GM18861 (cell line): ENCODE measurements at regions not wholly inside any gene's neighbourhood (a gene's known extent, or its start where the extent isn't known, plus 50 kb on each side); places are given as distances from the start of the nearest gene placed in this dataset.
"Not testable (repeated sequence)": the region's sequence is repeated elsewhere in the genome, so short reads cannot be mapped to it uniquely, and the experiment has no call there.

ENCODE experiments used
- ATAC-seq: cut with Tn5 transposase; IDR thresholded peaks from one replicate; pipeline ENCODE4 v1.9.1; 2021; ENCODE audit not compliant: unreplicated experiment

DNA sequence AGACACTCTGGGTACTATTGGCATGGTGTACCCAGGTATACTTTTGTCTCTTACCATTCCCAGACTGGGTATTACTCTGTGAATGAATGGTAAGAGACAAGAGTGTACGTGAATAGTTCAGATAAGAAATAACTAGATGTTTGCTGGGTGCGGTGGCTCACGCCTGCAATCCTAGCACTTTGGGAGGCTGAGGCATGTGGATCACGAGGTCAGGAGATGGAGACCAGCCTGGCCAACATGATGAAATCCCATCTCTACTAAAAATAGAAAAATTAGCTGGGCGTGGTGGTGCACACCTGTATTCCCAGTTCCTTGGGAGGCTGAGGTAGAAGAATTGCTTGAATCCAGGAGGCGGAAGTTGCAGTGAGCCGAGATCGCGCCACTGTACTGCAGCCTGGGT is 75.8 kb upstream of the VKORC1L1 start:
- not testable (repeated sequence) for ATAC-seq

GRCh38 chr7:65797566-65797965 is 75.3 kb upstream of the VKORC1L1 start:
- not testable (repeated sequence) for ATAC-seq

GRCh38 chr7:65798111-65799075 is 74.5 kb upstream of the VKORC1L1 start:
- ATAC-seq: peak; percentile 99

GRCh38 chr7:65800191-65800590 is 72.7 kb upstream of the VKORC1L1 start:
- ATAC-seq: not testable (repeated sequence)

- ATAC-seq: no peak
These were observed 72.0 kb upstream of the VKORC1L1 start for GRCh38 chr7:65800890-65801341.

GRCh38 chr7:65804887-65805286 is 68.0 kb upstream of the VKORC1L1 start:
- ATAC-seq: no peak

- not testable (repeated sequence) for ATAC-seq
These were observed 65.8 kb upstream of the VKORC1L1 start for GRCh38 chr7:65807067-65807466.

DNA sequence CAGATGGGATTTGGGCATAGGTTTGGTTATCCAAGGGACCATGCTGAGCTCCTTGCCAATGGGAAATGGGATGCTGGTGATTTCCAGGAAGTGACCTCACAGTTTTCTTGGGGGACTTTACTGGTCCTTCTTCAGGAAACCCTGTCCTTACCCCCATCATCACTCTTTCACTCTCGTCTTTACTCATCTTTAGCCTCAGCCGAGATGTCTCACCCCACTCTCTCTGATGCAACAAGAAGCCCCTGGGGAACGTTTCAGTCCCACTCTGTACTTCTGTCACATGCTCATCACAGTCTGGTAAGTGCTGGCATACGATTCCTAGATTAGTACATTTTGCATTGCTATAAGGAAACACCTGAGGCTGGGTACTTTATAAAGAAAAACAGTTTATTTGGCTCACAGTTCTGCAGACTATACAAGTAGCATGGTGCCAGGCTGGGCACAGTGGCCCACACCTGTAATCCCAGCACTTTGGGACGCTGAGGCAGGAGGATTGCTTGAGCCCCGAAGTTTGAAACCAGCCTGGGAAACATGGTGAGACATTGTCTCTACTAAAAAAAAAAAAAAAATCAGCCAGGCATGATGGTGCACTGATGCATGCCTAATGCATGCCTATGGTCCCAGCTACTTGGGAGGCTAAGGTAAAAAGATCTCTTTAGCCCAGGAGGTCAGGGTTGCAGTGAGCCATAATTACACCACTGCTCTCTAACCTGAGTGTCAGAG is 63.5 kb upstream of the VKORC1L1 start:
- ATAC-seq: peak; percentile 92

- ATAC-seq: peak; percentile 26
These were observed 62.9 kb upstream of the VKORC1L1 start for GRCh38 chr7:65809982-65810288.

GRCh38 chr7:65812281-65812680 is 60.6 kb upstream of the VKORC1L1 start:
- ATAC-seq: no peak

DNA sequence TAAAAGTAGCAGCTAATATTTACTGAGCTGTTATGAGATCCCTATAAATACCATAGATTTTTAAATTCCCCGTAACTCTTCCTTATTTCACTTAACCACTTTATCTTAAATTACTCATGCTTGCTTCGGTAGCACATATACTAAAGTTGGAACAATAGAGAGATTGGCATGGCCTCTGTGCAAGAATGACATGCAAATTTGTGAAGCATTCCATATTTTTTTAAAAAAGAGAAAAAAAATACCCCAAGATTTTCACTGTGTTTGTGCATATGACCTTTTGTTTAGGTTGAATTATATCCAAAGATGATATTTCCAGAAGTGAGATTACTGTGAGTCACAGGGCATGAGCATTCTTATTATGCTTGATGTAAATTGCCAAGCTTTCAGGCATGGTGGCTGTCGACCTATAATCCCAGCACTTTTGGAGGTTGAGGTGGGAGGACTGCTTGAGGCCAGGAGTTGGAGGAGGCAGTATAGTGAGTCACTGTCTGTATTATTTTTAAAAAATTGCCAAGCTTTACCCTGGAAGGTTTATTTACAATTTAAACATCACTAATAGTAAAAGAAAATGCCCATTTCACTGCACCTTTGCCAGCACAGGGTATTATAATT is 58.2 kb upstream of the VKORC1L1 start:
- ATAC-seq: not testable (repeated sequence)

DNA sequence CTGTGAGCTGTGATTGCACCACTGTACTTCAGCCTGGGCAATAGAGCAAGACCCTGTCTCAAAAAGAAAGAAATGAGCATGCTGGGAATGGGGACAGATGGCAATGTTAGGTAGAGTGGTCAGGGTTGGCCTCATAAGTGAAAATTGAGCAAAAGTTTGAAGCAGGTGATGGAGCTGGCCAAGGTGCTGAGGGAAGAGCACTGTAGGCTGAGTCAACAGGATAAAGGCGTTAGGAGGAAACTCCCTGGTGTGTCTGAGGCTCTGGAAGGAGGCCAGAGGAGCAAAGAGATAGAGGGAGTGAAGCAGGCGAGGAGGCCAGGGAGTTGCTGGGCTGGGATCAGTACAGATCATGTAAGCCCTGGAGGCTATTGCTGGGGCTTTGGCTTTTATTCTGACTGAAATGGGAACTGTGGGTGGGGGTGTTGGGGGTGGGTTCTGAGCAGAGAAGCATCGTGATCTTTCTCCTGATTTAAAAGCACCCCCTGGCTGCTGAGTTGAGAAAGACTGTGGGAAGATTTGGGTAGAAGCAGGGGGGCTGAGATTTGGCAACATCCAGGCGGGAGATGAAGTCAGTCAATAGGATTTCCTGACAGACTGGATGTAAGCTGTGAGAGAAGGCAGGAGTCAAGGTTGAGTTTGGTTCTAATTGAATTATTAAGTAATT is 52.5 kb upstream of the VKORC1L1 start:
- no peak for ATAC-seq
